Prostate gland (tissue), 2 donors: ENCODE measurements at regions not wholly inside any gene's neighbourhood (a gene's known extent, or its start where the extent isn't known, plus 50 kb on each side); places are given as distances from the start of the nearest gene placed in this dataset.

Experiments used
- CTCF ChIP-seq, 4 experiments: fragments of 200-600 bp in 2 of 4; fragments of 450-650 bp in 2 of 4; sonication (generic) in 2 of 4; IDR thresholded peaks; 1 replicate in 3 of 4; 2 replicates in 1 of 4; pipeline ENCODE4 v1.5.1; 2016 to 2019; ENCODE audit warnings: antibody characterized with exemption in 4 of 4, mild to moderate bottlenecking in 2 of 4, moderate library complexity in 2 of 4
- POLR2A ChIP-seq: fragments of 450-650 bp; IDR thresholded peaks from one replicate; pipeline ENCODE4 v1.6.1; 2016; ENCODE audit warnings: antibody characterized with exemption, mild to moderate bottlenecking
- POLR2AphosphoS5 ChIP-seq: sonication (generic); formaldehyde crosslinking; IDR thresholded peaks from one replicate; pipeline ENCODE4 v1.6.1; 2017; ENCODE audit warnings: antibody characterized with exemption

GRCh38 chr4:52373650-52374049 is 285.5 kb downstream of the USP46 start:
- TF ChIP-seq CTCF (IDR thresholded peaks at IDR 0.05): no peak
- TF ChIP-seq POLR2AphosphoS5: no peak
- TF ChIP-seq POLR2A: no peak
